PFSK-1 (cell line): ENCODE measurements at regions not wholly inside any gene's neighbourhood (a gene's known extent, or its start where the extent isn't known, plus 50 kb on each side); places are given as distances from the start of the nearest gene placed in this dataset.

Experiments
- FOXP2 ChIP-seq: optimal IDR thresholded peaks from 2 replicates; pipeline ENCODE3; 2011; ENCODE audit warnings: borderline replicate concordance, control low read depth, inconsistent platforms; ENCODE audit not compliant: insufficient read depth; ENCODE audit errors: extremely low read length, extremely low read depth
- POLR2AphosphoS5 ChIP-seq: IDR thresholded peaks from 2 replicates; pipeline ENCODE4 v1.6.1; 2012; ENCODE audit warnings: low read depth, mild to moderate bottlenecking, control low read depth, low read length, moderate library complexity
- SIN3A ChIP-seq: IDR thresholded peaks from 2 replicates; pipeline ENCODE4 v1.6.1; 2012; ENCODE audit warnings: mild to moderate bottlenecking, low read length, moderate library complexity, borderline replicate concordance; ENCODE audit not compliant: insufficient read depth
- TAF1 ChIP-seq: IDR thresholded peaks from 2 replicates; pipeline ENCODE4 v1.6.1; 2012; ENCODE audit warnings: low read length, control low read depth, borderline replicate concordance; ENCODE audit not compliant: insufficient read depth
- TF ChIP-seq, protein P1 (sequence below), 2 experiments: IDR thresholded peaks; 2 replicates each; pipeline versions ENCODE4 v1.6.1 to v1.8.0; 2011 to 2012; ENCODE audit warnings: low read depth in 2 of 2, low read length in 2 of 2, control low read depth in 1 of 2, inconsistent platforms in 1 of 2, mild to moderate bottlenecking in 1 of 2, moderate library complexity in 1 of 2; ENCODE audit not compliant: insufficient read depth in 1 of 2

DNA sequence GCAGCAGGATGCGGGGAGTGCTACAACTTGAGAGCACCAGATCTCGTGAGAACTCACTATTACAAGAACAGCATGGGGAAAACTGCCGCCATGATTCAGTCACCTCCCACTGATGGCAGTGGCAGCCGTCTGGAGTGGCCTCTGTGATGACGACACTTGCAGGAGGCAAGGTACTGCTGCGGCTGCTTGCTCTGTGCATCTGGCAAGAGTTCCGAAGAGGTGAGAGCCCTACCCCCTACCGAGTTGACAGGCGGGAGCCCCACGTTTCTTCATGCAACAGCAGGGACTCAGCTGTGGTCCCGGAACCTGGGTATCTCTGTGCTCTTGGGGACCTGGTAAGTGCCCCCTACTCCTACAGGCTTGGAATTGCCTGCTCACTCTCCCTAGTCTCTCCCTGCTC, 1672.7 kb upstream of the TMEFF2 start:
- TF ChIP-seq FOXP2, result no peak
- TF ChIP-seq, protein P1, sequence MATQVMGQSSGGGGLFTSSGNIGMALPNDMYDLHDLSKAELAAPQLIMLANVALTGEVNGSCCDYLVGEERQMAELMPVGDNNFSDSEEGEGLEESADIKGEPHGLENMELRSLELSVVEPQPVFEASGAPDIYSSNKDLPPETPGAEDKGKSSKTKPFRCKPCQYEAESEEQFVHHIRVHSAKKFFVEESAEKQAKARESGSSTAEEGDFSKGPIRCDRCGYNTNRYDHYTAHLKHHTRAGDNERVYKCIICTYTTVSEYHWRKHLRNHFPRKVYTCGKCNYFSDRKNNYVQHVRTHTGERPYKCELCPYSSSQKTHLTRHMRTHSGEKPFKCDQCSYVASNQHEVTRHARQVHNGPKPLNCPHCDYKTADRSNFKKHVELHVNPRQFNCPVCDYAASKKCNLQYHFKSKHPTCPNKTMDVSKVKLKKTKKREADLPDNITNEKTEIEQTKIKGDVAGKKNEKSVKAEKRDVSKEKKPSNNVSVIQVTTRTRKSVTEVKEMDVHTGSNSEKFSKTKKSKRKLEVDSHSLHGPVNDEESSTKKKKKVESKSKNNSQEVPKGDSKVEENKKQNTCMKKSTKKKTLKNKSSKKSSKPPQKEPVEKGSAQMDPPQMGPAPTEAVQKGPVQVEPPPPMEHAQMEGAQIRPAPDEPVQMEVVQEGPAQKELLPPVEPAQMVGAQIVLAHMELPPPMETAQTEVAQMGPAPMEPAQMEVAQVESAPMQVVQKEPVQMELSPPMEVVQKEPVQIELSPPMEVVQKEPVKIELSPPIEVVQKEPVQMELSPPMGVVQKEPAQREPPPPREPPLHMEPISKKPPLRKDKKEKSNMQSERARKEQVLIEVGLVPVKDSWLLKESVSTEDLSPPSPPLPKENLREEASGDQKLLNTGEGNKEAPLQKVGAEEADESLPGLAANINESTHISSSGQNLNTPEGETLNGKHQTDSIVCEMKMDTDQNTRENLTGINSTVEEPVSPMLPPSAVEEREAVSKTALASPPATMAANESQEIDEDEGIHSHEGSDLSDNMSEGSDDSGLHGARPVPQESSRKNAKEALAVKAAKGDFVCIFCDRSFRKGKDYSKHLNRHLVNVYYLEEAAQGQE (IDR thresholded peaks at IDR 0.05; ENCODE audit: insufficient read depth in 1 of 2, low read depth in 2 of 2, low read length in 2 of 2), result no peak

DNA sequence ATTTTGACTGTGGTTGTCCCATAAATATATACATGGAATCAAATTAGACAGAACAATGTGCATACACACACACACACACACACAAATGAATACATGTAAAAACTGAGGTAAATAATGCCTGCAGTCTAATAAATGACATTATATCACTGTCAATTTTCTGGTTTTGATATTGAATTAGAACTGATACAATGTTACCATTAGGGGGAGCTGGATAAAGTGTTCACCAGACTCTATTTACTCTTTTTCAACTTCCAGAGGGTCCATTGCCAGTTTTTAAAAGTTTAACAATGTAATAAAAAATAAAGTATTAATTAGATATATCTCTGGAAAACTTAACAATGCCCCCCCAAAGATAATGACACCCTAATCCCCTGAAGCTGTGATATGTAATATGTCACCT, 1666.8 kb upstream of the TMEFF2 start:
- TF ChIP-seq POLR2AphosphoS5 (no peak), FOXP2 (no peak), TAF1 (no peak), SIN3A (no peak)
- TF ChIP-seq, protein P1 (IDR thresholded peaks at IDR 0.05; ENCODE audit: insufficient read depth in 1 of 2, low read depth in 2 of 2, low read length in 2 of 2), result no peak

DNA sequence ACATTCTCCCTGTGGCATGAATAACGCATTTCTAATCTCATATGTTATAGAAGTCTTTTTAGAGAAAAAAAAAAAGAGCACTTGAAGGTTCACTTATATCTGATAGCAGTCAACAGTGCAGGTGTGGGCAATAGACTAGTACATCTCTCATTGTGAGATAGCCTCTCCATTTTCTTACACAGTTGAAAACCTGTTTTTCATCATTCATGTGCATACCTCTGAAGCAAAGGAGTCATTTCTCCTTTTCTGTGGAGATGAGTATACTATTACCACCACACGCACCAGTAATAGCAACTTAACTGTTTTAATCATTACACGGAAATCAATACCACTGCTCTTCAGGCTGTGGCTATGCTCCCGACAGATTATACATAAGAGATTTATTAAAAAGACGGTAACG, 1653.3 kb upstream of the TMEFF2 start:
- TF ChIP-seq POLR2AphosphoS5, result no peak

DNA sequence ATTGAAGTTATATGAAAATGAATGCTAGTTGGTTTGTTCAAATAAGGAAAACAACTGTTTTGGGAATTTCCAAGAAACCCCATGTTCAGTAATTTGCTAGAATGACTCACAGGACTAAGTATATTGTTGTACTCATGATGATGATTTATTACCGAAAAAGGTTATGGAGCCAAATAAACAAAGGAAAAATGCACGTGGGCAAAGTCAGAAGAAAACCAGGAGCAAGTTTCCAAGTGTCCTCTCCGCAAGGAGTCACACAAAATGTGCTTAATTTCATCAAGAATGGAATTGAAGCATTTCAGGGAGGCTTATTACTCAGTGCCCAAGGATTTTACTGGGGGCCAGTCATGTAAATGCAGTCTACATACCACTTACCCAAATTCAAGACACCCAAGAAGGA, 1652.4 kb upstream of the TMEFF2 start:
- no peak for TF ChIP-seq POLR2AphosphoS5
- TF ChIP-seq, protein P1 (IDR thresholded peaks at IDR 0.05; ENCODE audit: insufficient read depth in 1 of 2, low read depth in 2 of 2, low read length in 2 of 2), result no peak
- TF ChIP-seq TAF1, result no peak
- no peak for TF ChIP-seq SIN3A
- no peak for TF ChIP-seq FOXP2

DNA sequence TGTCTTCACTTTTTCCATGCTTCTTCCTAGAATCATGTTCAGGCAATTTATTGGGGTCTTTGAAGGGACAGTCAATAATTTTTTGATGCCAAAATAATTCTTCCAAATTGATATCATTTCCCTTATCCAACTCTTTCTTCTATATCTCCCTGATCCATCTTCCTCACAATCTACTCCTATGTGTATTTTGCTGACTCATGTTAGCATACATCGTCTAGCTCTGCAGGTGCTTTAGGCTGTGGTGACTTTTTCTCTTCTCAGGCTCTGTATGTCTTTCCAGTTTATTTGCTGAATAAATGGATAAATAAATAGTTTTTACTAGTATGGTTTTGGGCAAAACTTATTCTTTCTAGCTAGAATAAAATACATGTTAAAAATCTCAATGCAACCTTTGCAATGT, 1650.9 kb upstream of the TMEFF2 start:
- no peak for TF ChIP-seq POLR2AphosphoS5
- no peak for TF ChIP-seq TAF1
- no peak for TF ChIP-seq FOXP2
- TF ChIP-seq SIN3A, result no peak
- TF ChIP-seq, protein P1 (IDR thresholded peaks at IDR 0.05; ENCODE audit: insufficient read depth in 1 of 2, low read depth in 2 of 2, low read length in 2 of 2), result no peak

DNA sequence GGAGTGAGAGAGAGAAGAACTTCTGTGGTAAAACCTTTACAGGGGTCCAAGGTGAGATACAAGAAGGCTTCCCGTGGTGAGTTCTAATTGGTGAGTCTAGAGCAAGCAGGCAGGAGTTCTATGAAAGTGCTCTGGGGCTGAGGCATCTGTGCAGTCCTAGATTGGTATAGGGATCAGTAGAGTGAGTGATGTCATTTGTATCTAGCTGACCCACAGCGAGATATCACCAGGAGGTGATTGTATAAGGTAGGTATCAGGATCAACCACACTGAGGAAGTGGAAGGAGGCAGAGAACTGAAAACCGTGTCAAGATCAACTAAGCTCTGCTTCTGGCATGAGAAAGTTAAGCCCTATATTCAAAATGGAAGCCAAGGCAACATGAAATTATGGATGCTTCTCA, 1648.9 kb upstream of the TMEFF2 start:
- TF ChIP-seq, protein P1 (IDR thresholded peaks at IDR 0.05; ENCODE audit: insufficient read depth in 1 of 2, low read depth in 2 of 2, low read length in 2 of 2), result no peak
- TF ChIP-seq FOXP2, result no peak
- TF ChIP-seq TAF1, result no peak
- TF ChIP-seq POLR2AphosphoS5, result no peak
- no peak for TF ChIP-seq SIN3A
